Iris pigment epithelial cell (primary cell): ENCODE measurements at regions not wholly inside any gene's neighbourhood (a gene's known extent, or its start where the extent isn't known, plus 50 kb on each side); places are given as distances from the start of the nearest gene placed in this dataset.
"Not testable (repeated sequence)": the region's sequence is repeated elsewhere in the genome, so short reads cannot be mapped to it uniquely, and the experiment has no call there.

Experiments
- DNase-seq: peaks from one replicate; pipeline ENCODE4 v3.0.0-alpha.2; 2011; ENCODE audit warnings: low read depth

- DNase-seq, result no peak
These were observed 276.2 kb upstream of the RARB start for GRCh38 chr3:25151903-25152295.

GRCh38 chr3:25153136-25153535, 274.9 kb upstream of the RARB start:
- DNase-seq, result no peak

GRCh38 chr3:25153561-25153960, 274.5 kb upstream of the RARB start:
- no peak for DNase-seq

GRCh38 chr3:25155652-25156471, 272.2 kb upstream of the RARB start:
- peak; percentile 47 for DNase-seq

- DNase-seq, result peak; percentile 92
These were observed 271.4 kb upstream of the RARB start for GRCh38 chr3:25156626-25157025.

GRCh38 chr3:25165306-25165705, 262.8 kb upstream of the RARB start:
- no peak for DNase-seq

GRCh38 chr3:25166016-25166415, 262.0 kb upstream of the RARB start:
- no peak for DNase-seq

GRCh38 chr3:25169151-25169550, 258.9 kb upstream of the RARB start:
- no peak for DNase-seq

GRCh38 chr3:25170021-25170420, 258.0 kb upstream of the RARB start:
- no peak for DNase-seq

- no peak for DNase-seq
These were observed 256.8 kb upstream of the RARB start for GRCh38 chr3:25171118-25171807.

- no peak for DNase-seq
These were observed 256.2 kb upstream of the RARB start for GRCh38 chr3:25171897-25172296.

GRCh38 chr3:25173606-25174005, 254.5 kb upstream of the RARB start:
- DNase-seq, result no peak

GRCh38 chr3:25174251-25174650, 253.8 kb upstream of the RARB start:
- no peak for DNase-seq

- no peak for DNase-seq
These were observed 251.0 kb upstream of the RARB start for GRCh38 chr3:25177041-25177440.

- no peak for DNase-seq
These were observed 249.4 kb upstream of the RARB start for GRCh38 chr3:25178672-25179071.

- no peak for DNase-seq
These were observed 247.0 kb upstream of the RARB start for GRCh38 chr3:25181096-25181495.

- no peak for DNase-seq
These were observed 245.3 kb upstream of the RARB start for GRCh38 chr3:25182794-25183193.

- DNase-seq, result no peak
These were observed 243.3 kb upstream of the RARB start for GRCh38 chr3:25184641-25185250.

GRCh38 chr3:25191673-25192072, 236.4 kb upstream of the RARB start:
- DNase-seq, result no peak

GRCh38 chr3:25199567-25199966, 228.5 kb upstream of the RARB start:
- not testable (repeated sequence) for DNase-seq

GRCh38 chr3:25212736-25213135, 215.3 kb upstream of the RARB start:
- no peak for DNase-seq

- no peak for DNase-seq
These were observed 214.0 kb upstream of the RARB start for GRCh38 chr3:25214034-25214433.

- DNase-seq, result no peak
These were observed 209.7 kb upstream of the RARB start for GRCh38 chr3:25218362-25218761.
